Large intestine (tissue), 3 donors: ENCODE measurements at regions not wholly inside any gene's neighbourhood (a gene's known extent, or its start where the extent isn't known, plus 50 kb on each side); places are given as distances from the start of the nearest gene placed in this dataset.
"Not testable (repeated sequence)": the region's sequence is repeated elsewhere in the genome, so short reads cannot be mapped to it uniquely, and the experiment has no call there.

Source experiments
- DNase-seq, 2 donors: peaks; one replicate each; pipeline versions ENCODE4 v3.0.0 to v3.0.0-alpha.2; 2013
- H3K27ac ChIP-seq: one replicate; pipeline ENCODE4 v1.5.1; 2013; ENCODE audit warnings: low read length
- H3K27me3 ChIP-seq: 2 replicates; pipeline ENCODE4 v1.6.1; 2013; ENCODE audit warnings: low read length; ENCODE audit not compliant: control insufficient read depth, insufficient read depth
- H3K36me3 ChIP-seq: 2 replicates; pipeline ENCODE4 v1.6.1; 2013; ENCODE audit warnings: low read length; ENCODE audit not compliant: control insufficient read depth, insufficient read depth
- H3K4me1 ChIP-seq: one replicate; pipeline ENCODE4 v1.6.1; 2013; ENCODE audit warnings: low read length; ENCODE audit not compliant: control insufficient read depth, insufficient read depth
- H3K4me3 ChIP-seq: one replicate; pipeline ENCODE4 v1.5.1; 2013; ENCODE audit warnings: low read length
- H3K9me3 ChIP-seq: one replicate; pipeline ENCODE4 v1.6.1; 2013; ENCODE audit warnings: mild to moderate bottlenecking, low read depth, low read length, moderate library complexity; ENCODE audit not compliant: control insufficient read depth
- whole genome bisulfite sequencing: methylation state at CpG from one replicate; pipeline ENCODE4 v1.1.5; 2013; ENCODE audit warnings: low lambda C conversion rate; ENCODE audit not compliant: insufficient coverage; 5-methylcytosine and 5-hydroxymethylcytosine counted together

DNA sequence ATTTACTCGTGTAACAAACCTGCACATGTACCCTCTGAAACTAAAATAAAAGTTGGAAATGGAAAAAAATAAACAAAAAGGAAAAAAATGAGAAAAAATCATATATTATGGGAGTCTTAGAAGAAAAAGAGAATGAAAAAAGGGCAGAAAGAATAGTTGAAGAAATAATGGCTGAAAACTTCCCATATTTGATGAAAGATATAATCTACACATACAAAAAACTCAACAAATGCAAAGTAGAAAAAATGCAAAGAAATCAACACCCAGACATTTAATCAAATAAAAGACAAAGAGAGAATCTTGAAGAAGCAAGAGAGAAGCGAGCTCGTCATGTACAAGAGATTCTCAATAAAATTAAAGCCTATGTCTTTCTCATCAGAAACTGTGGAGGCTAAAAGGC is 73.8 kb downstream of the SLC25A46 start:
- Histone ChIP-seq H3K27ac (no peak overlapping the region), H3K4me1 (no peaks in the 10 kb centered on the region), H3K36me3 (no peaks in the 10 kb centered on the region), H3K9me3 (no peaks in the 10 kb centered on the region), H3K4me3 (no peak overlapping the region), H3K27me3 (no peaks in the 10 kb centered on the region)
- DNase-seq = no peak
- WGBS = 80% methylated on average over 1 of the region's 3 CpGs

GRCh38 chr5:110815916-110816605 is 77.3 kb downstream of the SLC25A46 start:
- WGBS = no CpG with 5 or more reads among the region's 1 CpG
- Histone ChIP-seq H3K36me3 (no peaks in the 10 kb centered on the region), H3K4me1 (no peaks in the 10 kb centered on the region), H3K9me3 (no peaks in the 10 kb centered on the region), H3K27me3 (no peaks in the 10 kb centered on the region), H3K4me3 (no peak overlapping the region), H3K27ac (no peak overlapping the region)
- DNase-seq = no peak

DNA sequence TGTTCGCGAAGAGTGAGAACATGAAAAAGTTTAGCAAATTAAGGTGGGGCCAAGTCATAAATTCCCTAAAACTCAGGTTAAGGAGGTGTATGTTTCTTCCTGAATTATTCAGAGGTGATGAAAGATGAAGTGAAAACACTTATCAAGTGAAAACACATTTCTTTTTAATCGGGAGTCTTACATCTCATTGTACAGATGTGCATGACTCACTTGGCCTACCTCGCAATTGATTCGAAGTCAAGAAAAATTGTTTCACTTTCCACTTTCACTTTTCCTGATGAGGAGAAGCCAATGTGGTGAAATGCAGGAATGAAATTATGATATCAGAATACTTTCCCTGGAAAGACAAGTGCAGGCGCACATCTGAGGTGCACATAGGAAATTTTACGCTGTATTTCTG is 78.7 kb downstream of the SLC25A46 start:
- H3K4me1 ChIP-seq = no peaks in the 10 kb centered on the region
- no peaks in the 10 kb centered on the region for H3K36me3 ChIP-seq
- no peak overlapping the region for H3K4me3 ChIP-seq
- DNase-seq = no peak
- H3K27ac ChIP-seq = no peak overlapping the region
- H3K9me3 ChIP-seq = no peaks in the 10 kb centered on the region
- 100% methylated on average over 2 of the region's 7 CpGs for WGBS
- no peaks in the 10 kb centered on the region for H3K27me3 ChIP-seq

DNA sequence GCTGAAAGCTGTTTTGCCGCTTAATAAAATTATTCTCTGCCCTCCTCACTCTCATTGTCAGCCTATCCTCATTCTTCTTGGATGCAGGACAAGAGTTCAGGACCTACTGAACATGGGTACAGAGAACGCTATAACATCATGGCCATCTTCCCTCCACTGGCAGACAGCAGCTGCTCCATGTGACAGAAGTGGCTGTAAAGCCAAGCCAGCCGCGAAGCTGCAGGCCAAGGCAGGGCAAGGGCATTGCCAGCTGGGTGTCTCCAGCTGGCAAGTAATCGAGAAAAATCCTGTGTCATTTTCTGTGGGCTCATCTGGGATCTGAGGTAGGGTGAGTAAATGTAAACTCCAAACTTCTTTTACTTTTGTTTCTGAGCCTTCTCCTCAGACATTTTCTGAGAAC is 84.8 kb downstream of the SLC25A46 start:
- no CpG with 5 or more reads among the region's 5 CpGs for WGBS
- H3K27me3 ChIP-seq = no peaks in the 10 kb centered on the region
- no peak overlapping the region for H3K4me3 ChIP-seq
- H3K4me1 ChIP-seq = no peaks in the 10 kb centered on the region
- H3K9me3 ChIP-seq = peaks cover 6% of the 10 kb centered on the region
- no peak overlapping the region for H3K27ac ChIP-seq
- no peak for DNase-seq
- no peaks in the 10 kb centered on the region for H3K36me3 ChIP-seq

DNA sequence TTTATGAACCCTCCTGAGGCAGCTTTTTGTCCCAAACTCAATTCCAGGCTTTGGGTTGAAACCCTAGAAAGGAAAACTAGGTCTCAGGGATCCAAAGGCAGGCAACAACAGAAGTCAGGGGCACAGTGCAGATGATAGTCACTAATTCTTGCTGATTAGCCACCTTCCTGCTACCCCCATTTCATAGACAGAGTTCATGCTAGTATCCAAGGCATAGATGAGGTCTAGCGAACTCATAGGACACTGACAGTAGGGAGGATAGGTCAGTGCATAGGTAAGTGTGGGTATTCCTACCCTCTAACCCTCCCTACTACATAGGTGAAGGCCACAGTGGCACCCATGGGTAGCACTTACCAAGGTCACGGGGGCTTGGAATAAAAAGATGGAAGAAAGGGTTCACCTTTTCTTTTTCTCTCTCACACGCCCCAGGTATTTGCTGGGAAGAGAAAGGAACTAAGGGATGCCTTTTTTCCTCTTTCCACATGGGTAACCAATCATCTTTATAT is 86.2 kb downstream of the SLC25A46 start:
- no peaks in the 10 kb centered on the region for H3K27me3 ChIP-seq
- H3K4me3 ChIP-seq = no peak overlapping the region
- 80% methylated on average over 2 of the region's 3 CpGs for WGBS
- H3K9me3 ChIP-seq = peaks cover 6% of the 10 kb centered on the region
- H3K36me3 ChIP-seq = no peaks in the 10 kb centered on the region
- no peak overlapping the region for H3K27ac ChIP-seq
- no peak for DNase-seq
- no peaks in the 10 kb centered on the region for H3K4me1 ChIP-seq

GRCh38 chr5:110832683-110833082 is 93.9 kb downstream of the SLC25A46 start:
- DNase-seq = no peak
- WGBS = 92% methylated on average over 3 of the region's 4 CpGs
- no peaks in the 10 kb centered on the region for H3K36me3 ChIP-seq
- no peaks in the 10 kb centered on the region for H3K9me3 ChIP-seq
- no peak overlapping the region for H3K27ac ChIP-seq
- H3K4me3 ChIP-seq = no peak overlapping the region
- H3K27me3 ChIP-seq = no peaks in the 10 kb centered on the region
- no peaks in the 10 kb centered on the region for H3K4me1 ChIP-seq

GRCh38 chr5:110834933-110835332 is 96.1 kb downstream of the SLC25A46 start:
- H3K27me3 ChIP-seq, H3K9me3 ChIP-seq, H3K36me3 ChIP-seq, H3K4me1 ChIP-seq, DNase-seq, H3K27ac ChIP-seq, H3K4me3 ChIP-seq: not testable (repeated sequence)
- WGBS = 100% methylated on average over 1 of the region's 4 CpGs

- WGBS = no CpG with 5 or more reads among the region's 1 CpG
- no peak overlapping the region for H3K27ac ChIP-seq
- H3K4me3 ChIP-seq = no peak overlapping the region
- peak in 1 of 2 donors; percentile 3 for DNase-seq
- H3K36me3 ChIP-seq = no peaks in the 10 kb centered on the region
- no peaks in the 10 kb centered on the region for H3K4me1 ChIP-seq
- no peaks in the 10 kb centered on the region for H3K27me3 ChIP-seq
- no peaks in the 10 kb centered on the region for H3K9me3 ChIP-seq
Observed at GRCh38 chr5:110836851-110837250, 98.0 kb downstream of the SLC25A46 start.

- H3K27ac ChIP-seq, H3K4me3 ChIP-seq, H3K4me1 ChIP-seq, H3K9me3 ChIP-seq, DNase-seq, H3K27me3 ChIP-seq, H3K36me3 ChIP-seq: not testable (repeated sequence)
- WGBS = no CpG with 5 or more reads among the region's 3 CpGs
Observed at GRCh38 chr5:110838357-110838756, 99.5 kb downstream of the SLC25A46 start.

- H3K27ac ChIP-seq = no peak overlapping the region
- no peaks in the 10 kb centered on the region for H3K4me1 ChIP-seq
- DNase-seq = no peak
- 67% methylated on average over 1 of the region's 3 CpGs for WGBS
- no peak overlapping the region for H3K4me3 ChIP-seq
- no peaks in the 10 kb centered on the region for H3K36me3 ChIP-seq
- no peaks in the 10 kb centered on the region for H3K27me3 ChIP-seq
- H3K9me3 ChIP-seq = no peaks in the 10 kb centered on the region
Observed at GRCh38 chr5:110838961-110839360, 100.2 kb downstream of the SLC25A46 start.

- no peak for DNase-seq
- WGBS = no CpG with 5 or more reads among the region's 7 CpGs
- no peaks in the 10 kb centered on the region for H3K27me3 ChIP-seq
- H3K9me3 ChIP-seq = no peaks in the 10 kb centered on the region
- no peaks in the 10 kb centered on the region for H3K36me3 ChIP-seq
- H3K4me3 ChIP-seq = no peak overlapping the region
- no peak overlapping the region for H3K27ac ChIP-seq
- no peaks in the 10 kb centered on the region for H3K4me1 ChIP-seq
Observed at GRCh38 chr5:110840347-110840960, 101.6 kb downstream of the SLC25A46 start.
